HepG2 (cell line): ENCODE measurements at regions not wholly inside any gene's neighbourhood (a gene's known extent, or its start where the extent isn't known, plus 50 kb on each side); places are given as distances from the start of the nearest gene placed in this dataset.

Source experiments
- YY1 ChIP-seq: IDR thresholded peaks from 2 replicates; pipeline ENCODE4 v1.6.1; 2011; ENCODE audit warnings: low read length, low read depth, moderate library complexity, mild to moderate bottlenecking; ENCODE audit not compliant: insufficient read depth, insufficient replicate concordance
- ZNF143 ChIP-seq: sonication (generic); formaldehyde crosslinking; IDR thresholded peaks from 2 replicates; pipeline ENCODE4 v1.4.0; 2020; ENCODE audit warnings: missing genetic modification reagents

GRCh38 chr1:65486613-65487012 is 66.1 kb downstream of the LEPR start:
- no peak for TF ChIP-seq YY1
- no peak for TF ChIP-seq ZNF143 (CRISPR knock-in tag)
